GM04503 (cell line): ENCODE measurements at regions not wholly inside any gene's neighbourhood (a gene's known extent, or its start where the extent isn't known, plus 50 kb on each side); places are given as distances from the start of the nearest gene placed in this dataset.
"Not testable (repeated sequence)": the region's sequence is repeated elsewhere in the genome, so short reads cannot be mapped to it uniquely, and the experiment has no call there.

Source experiments
- DNase-seq: peaks from one replicate; pipeline ENCODE4 v3.0.0-alpha.2; 2012; ENCODE audit warnings: low read depth

DNA sequence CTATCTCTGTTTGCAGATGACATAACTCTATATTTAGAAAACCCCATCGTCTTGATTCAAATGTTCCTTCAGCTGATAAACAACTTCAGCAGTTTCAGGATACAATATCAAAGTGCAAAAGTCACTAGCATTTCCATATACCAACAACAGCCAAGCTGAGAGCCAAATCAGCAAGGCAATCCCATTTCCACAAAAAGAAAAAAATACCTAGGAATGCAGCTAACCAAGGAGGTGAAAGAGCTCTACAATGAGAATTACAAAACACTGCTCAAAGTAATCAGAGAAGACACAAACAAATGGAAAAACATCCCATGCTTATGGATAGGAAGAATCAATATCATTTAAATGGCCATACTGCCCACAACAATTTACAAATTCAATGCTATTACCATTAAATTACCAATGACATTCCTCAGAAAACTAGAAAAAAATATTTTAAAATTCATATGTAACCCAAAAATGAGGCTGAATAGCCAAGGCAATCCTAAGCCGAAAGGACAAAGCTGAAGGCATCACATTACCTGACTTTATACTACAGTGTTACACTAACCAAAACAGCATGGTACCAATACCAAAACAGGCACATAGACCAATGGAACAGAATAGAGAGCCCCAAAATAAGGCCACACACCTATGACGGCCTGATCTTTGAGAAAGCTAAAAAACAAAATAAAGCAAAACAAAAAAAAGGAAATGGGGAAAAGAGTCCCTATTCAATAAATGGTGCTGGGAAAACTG, 901.7 kb downstream of the LRFN5 start:
- DNase-seq = no peak

DNA sequence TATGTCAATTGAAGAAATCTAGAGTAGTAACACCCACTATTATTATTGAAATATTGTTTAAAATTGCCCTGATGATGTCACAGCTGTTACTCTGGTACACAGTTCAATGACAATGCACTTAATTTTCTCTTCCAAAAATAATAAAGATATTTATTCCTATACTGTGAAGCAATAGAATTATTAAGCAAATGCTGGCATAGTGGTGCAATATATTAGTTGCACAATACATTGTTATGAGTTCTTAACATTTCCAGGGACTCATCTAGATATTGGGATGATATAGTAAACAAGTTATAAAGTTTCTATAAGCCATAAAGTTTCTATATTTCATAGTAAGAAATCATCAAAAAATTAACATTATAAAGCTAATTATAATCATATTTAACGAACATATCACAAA, 897.8 kb downstream of the LRFN5 start:
- no peak for DNase-seq

DNA sequence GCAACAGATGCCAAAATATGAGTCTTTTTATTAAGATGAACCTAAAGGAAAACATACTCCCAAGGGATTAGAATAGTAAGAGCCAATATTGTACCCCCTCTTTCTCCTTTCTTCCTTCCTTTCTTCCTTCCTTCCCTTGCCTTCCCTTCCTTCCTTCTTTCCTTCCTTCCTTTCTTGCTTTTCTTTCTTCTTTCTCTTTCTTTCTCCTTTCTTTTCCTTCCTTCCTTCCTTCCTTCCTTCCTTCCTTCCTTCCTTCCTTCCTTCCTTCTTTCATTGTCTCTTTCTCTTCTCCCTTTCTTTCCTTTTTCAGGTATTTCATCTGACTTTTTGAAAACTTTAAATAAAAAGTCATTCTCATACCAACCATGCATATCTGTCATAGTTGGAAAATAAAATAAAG, 892.5 kb downstream of the LRFN5 start:
- no peak for DNase-seq

DNA sequence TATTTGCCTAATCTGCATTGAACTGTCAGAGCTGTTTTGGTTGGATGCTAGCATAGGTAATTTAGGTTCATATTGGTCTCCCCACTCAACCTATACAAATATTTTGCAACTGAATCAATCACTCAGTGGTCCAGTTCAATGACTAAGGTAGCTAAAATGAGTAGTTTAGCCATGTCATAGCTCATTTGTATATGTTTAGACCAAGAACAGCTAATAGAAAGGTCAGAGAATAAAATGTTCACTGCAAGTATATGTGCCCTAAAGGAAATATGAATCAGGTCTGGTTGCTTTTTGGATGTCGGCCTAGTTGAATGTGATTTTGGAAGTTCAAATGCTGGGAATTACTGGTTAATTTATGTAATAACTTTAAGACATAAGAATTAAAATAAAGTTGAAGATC, 883.9 kb downstream of the LRFN5 start:
- DNase-seq = no peak

DNA sequence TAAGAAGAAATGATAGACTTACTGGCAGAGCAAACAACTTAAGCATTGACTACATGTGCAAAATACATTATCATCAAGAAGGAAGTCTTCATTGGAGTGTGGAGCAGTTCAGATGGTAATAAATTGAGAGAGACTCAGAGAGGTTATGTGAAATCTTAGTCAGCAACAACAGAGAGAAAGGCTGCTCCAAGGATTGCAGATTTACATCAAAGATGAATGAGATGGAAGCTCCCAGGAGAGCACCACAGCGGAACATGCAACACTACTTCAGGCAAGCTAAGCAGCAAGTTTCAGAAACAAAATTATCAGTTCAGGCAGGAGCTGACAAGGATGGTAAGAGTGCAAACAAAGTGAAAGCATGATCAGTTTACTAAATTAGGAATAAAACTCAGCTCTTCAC, 882.3 kb downstream of the LRFN5 start:
- no peak for DNase-seq

DNA sequence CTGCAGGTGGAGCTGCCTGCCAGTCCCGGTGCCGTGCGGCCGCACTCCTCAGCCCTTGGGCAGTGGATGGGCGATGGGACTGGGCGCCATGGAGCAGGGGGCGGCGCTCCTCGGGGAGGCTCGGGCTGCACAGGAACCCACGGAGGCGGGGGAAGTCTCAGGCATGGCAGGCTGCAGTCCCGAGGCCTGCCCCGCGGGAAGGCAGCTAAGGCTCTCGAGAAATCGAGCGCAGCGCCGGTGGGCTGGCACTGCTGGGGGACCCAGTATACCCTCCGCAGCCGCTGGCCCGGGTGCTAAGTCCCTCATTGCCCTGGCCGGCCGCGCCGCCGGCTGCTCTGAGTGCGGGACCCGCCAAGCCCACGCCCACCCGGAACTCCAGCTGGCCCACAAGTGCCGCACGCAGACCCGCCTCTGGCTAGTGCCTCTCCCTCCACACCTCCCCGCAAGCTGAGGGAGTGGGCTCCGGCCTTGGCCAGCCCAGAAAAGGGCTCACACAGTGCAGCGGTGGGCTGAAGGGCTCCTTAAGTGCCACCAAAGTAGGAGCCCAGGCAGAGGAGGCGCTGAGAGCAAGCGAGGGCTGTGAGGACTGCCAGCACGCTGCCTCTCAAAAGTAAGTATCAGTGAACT, 875.8 kb downstream of the LRFN5 start:
- not testable (repeated sequence) for DNase-seq

DNA sequence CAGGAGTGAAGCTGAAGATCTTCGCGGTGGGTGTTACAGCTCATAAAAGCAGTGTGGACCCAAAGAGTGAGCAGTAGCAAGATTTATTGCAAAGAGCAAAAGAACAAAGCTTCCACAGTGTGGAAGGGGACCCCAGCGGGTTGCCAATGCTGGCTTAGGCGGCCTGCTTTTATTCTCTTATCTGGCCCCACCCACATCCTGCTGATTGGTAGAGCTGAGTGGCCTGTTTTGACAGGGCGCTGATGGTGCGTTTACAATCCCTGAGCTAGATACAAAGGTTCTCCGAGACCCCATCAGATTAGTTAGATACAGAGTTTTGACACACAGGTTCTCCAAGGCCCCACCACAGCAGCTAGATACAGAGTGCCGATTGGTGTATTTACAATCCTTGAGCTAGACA, 875.0 kb downstream of the LRFN5 start:
- not testable (repeated sequence) for DNase-seq

DNA sequence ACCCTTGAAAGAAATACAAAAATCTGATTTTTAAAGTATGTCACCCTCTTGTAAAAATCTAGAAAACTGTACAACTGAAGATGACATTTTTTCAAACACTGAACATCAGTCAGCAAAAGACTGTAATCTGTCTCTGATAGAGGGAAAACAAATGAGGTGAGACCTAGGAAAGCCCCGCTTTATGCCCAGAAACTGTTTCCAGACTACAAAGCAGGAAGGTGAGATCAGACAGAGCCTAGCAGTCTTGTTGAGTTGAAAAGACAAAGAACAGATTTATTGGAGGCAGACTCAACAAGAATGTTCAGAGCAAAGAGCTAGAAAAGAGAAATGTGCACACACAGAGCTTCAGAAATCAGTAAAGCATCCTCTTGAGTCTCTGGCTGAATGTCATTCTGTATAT, 873.6 kb downstream of the LRFN5 start:
- no peak for DNase-seq

DNA sequence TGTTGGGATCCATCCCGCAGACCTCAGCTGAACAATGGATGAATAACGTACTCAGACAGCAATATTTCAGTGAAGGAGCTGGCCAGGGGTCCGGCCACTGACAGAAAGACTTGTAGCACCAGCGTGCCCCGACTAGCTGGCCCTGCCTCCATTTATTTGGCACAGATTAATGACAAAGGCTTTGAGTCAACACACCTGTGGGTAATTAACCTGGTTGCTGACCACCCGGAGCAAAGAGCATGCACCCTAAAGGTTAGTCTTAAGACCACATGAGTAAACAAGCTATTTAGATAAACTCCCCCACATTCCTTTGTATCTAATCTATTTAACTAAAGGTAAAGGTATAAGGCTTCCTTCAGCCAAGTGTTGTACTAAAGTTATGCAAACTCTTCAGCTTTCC, 868.6 kb downstream of the LRFN5 start:
- no peak for DNase-seq

DNA sequence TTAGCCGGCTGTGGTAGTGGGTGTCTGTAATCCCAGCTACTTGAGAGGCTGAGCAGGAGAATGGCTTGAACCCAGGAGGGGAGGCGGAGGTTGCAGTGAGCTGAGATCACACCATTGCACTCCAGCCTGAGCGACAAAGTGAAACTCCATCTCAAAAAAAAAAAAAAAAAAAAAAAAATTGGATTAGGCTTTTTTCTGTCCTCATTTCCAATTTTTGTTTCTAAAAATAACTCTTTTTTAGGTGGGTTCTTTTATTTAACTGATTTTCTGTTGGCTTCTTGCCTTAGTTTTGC, 863.7 kb downstream of the LRFN5 start:
- no peak for DNase-seq

DNA sequence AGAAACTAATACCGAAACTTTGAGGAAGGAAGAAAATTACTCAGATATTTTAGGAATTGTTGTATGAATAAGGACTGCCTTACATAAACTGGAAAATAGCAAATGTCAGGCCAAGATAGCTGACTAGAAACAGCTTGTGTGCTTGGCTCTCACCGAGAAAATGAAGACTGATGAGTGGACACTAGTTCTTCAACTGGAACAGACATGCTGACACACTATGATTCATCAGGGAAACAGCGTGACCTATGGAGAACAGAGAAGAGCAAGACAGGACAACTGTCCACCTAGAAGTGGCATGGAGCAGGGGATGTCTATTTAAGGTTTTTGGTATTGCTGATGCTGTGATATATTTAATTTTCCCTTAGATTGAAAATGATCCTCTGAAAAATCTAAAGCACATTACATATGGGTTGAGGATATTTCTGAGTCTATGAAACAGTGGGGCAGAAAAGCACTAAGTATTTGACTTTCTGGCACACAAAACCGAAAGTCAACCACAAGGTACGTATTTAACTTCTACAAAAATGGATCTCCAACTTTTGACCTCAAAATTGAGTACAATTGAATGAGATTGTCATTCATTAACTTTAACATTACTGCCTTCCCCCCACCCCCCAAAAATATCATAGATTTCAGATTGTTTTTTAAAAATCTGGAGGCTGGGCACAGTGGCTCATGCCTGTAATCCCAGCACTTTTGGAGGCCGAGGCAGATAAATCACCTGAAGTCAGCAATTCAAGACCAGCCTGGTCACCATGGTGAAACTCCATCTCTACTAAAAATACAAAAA, 863.2 kb downstream of the LRFN5 start:
- no peak for DNase-seq

DNA sequence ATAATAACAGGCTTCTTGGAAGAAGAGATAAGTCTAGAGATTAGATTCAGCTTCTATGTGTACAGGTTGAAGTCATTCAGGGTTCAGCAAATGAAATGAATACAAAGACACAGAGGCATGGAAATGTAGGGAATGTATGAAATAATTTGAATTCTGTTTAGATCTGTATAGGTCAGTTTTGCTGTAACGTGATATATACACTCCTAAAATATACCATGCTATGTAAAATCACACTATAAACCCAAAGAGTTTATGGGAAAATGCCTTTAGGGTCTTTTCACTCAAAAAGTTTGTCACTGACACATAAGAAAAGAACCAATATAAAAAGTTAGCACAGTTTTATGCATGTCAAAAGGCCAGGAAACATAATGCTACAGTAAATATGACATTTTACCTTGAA, 854.0 kb downstream of the LRFN5 start:
- no peak for DNase-seq

DNA sequence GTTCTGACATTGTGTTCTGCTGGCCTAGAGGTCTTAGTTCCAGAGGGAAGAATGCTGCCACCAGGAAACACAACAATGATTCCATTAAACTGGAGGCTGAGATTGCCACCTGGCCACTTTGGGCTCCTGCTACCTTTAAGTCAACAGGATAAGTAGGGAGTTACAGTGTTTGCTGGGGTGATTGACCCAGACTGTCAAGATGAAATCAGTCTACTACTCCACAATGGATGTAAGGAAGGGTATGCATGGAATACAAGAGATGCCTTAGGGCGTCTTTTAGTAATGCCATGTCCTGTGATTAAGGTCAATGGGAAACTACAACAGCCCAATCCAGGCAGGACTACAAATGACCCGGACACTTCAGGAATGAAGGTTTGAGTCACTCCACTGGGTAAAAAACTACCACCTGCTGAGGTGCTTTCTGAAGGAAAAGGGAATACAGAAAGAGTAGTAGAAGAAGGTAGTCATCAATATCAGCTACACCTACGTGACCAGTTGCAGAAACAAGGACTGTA, 852.6 kb downstream of the LRFN5 start:
- DNase-seq = no peak

DNA sequence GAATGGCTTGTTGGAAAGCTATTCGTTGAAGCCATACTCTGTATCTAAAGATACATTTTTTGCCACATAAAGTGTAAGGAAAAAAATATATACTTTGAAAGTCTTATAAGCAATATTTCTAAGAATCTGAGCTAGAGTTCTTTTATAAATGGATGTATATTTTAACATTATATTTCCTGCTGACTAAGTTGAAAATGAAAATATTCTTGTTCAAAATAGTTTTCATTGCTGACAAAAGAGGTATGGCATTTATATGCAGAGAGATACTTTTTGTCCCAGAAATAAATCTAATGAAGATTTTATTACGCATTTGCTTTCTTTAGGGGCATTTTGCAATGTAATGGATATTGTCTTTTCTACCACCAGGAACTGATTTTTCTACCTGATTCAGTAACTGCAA, 834.9 kb downstream of the LRFN5 start:
- no peak for DNase-seq

DNA sequence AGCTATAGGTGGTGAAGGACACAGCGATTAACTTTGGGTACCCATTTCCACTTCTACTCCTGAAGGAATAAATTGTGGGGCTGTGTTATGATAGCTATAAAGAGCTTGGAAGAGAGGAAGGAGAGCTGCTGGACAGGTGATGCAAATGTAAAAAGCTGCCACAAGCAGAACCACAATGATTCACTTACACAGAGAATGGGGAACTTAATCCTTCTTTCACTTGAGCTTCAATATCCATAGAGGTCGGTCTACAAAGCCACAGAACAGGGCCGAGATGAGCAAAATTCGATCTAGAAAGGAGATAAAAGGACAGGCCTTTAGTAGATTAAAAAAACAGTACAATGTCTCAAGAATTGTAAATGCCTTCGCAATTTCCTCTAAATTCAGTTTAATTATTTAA, 831.1 kb downstream of the LRFN5 start:
- DNase-seq = no peak

DNA sequence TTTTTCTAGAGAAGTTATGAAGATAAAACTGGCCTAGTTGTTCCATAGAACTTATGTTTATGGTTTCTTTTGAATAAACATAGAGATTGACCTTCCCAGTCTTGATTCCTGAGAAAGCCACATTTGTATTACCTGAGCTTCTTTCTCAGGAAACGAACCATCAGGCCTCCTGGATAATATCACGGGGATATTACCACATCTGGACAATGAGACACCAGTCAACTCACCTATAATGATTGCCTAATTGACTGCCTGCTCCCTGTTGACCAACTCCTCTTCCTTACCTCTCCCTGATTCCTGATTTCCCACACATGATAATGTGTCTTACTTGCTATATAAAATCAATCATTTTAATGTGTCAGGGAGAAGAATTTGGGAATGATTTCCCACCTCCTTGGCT, 822.7 kb downstream of the LRFN5 start:
- DNase-seq = no peak

DNA sequence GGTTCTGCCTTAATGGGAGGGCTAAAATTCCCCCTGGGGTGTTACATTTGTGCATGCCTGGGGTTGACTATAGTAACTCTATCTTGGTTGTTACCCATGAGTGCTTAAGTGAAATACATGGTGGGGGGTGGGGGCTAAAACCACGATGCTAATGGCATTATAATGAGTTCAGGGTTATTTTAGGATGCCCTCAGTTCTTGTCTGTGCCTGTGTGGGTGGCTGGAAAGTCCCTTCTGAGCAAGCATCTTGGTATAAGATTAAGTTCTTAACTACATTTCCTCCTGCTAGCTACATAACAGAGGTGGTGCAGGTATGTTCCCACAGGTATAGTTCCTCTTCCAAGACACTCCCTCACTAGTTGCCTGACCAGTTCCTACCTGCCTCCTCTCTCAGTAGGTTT, 822.3 kb downstream of the LRFN5 start:
- no peak for DNase-seq

DNA sequence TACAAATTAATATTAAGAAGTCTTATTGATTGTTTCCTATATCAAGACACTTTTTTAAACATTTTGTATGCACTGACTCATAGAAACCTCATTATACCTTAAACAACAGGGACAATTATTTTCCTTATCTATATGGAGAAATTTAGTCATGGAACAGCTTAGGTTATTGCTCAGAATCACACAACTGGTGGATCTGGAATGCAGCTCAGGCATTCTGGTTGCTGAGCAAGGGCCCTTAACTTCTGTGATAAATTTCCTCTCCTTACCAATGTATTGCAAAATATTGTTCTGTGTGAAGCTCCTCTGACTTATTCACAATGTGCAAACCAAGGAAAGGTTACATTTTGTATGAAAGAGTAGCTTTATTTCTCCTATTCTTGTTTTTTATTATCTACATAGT, 817.8 kb downstream of the LRFN5 start:
- no peak for DNase-seq

DNA sequence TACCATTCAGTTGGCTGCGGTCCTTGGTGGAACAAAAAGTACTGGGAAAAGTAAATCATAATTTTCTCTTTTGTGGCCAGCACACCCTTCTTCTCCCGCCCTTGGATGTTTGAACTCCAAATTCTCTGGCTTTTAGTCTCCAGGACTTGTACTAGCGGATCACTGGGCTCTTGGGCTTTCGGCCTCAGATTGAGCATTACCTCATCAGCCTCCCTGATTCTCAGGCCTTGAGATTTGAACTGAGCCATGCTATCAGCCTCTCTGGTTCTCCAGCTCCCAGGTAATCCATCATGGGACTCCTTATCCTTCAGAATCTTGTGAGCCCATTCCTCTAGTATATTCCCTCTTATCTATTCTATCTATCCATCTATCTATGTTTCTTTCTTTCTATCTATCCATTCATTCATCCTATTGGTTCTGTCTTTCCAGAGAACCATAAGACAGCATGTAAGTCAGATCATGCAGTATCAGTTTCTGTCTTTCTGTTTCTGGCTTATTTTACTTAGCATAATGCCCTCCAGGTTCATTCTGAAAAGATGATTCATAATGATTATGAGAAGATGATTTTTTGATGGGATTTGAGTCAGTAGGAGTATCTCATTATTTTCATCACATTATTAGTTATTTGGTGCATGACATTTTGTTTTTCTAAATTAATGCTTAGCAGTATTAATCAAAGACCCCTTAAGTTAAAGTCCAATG, 814.9 kb downstream of the LRFN5 start:
- DNase-seq = no peak

DNA sequence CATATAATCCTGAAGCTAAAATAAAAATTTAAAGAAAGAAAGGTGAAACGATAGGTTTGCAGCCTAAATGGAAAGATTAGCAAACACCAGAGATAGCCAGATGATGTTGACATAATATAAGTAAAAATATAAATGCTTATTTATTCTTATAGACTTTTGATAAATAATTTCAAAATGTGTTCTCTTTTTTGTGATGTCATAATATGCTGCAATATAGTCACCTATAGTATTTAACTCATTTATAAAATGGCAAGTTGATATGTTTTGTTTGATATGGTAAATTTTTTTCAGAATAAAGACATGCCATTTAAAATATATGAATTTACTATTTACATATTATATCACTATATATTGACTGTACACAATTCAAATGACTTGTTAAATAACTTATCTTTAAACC, 813.4 kb downstream of the LRFN5 start:
- no peak for DNase-seq

DNA sequence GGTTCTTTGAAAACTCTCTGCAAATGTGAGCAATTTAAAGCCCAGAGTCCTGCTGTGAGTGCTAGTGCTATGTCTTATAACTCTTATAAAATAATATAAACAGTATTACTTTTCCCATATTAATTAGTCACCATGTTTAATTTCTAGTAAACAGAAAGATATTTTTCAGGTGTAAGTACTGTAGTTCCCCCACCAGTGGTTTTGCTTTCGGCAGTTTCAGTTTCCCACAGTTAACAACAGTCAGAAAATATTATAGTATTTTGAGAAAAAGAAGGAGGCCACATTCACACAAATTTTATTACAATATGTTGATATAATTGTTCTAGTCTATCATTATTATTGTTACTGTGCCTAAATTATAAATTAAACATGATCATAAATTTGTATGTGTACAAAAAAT, 800.5 kb downstream of the LRFN5 start:
- no peak for DNase-seq

DNA sequence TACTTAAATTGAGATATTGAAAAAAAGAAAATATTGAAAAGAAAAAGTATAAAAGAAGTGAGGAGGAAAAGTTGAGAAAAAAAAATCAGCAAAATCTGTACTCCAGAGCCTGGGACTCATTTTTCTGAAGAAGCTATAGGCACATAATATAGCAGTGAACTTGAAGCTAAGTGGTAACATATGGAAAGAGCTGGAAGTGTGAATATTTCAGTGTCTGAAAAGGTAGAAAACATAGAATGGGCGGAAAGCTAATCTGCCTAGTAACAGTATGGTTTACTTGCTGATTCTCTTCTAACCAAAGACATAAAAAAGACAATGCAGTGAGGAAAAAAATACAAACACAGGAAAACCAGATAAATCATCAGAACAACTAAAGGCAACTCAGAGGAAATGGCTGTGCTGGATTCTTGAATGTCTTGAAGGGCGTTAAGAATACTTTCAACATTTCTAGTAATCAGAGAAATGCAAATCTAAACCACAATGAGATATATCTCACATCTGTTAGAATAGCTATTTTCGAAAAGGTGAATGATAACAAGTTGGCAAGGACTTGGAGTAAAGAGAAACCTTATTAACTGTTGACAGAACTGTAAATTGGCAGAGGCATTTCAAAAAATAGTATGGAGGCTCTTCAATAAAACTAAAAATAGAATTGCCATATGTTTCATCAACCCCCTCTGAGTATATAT, 784.6 kb downstream of the LRFN5 start:
- no peak for DNase-seq
